ENCODE measurements at regions not wholly inside any gene's neighbourhood (a gene's known extent, or its start where the extent isn't known, plus 50 kb on each side); places are given as distances from the start of the nearest gene placed in this dataset.

GRCh38 chr20:22489626-22490286, 94.6 kb downstream of the FOXA2 start (continued):
- TF ChIP-seq SIN3A (conservative IDR thresholded peaks at IDR 0.05 in 1 of 2, IDR thresholded peaks at IDR 0.05 in 1 of 2; ENCODE audit: low read depth in 1 of 2, low read length in 2 of 2) (no peak), POLR2AphosphoS5 (IDR thresholded peaks at IDR 0.05; ENCODE audit: low read depth, low read length) (no peak)

All from H1 (cell line).